Right atrium auricular region (tissue), 2 donors: ENCODE measurements at regions not wholly inside any gene's neighbourhood (a gene's known extent, or its start where the extent isn't known, plus 50 kb on each side); places are given as distances from the start of the nearest gene placed in this dataset.
"Not testable (repeated sequence)": the region's sequence is repeated elsewhere in the genome, so short reads cannot be mapped to it uniquely, and the experiment has no call there.

Source experiments
- DNase-seq: peaks from one replicate; pipeline ENCODE4 v3.0.0-alpha.2; 2019; ENCODE audit warnings: low spot score
- H3K27ac ChIP-seq, 2 donors: fragments of 200-600 bp; sonication (generic); 1 replicate in 1 of 2; 2 replicates in 1 of 2; pipeline ENCODE4 v1.5.1; 2016 to 2019
- H3K27me3 ChIP-seq, 2 donors: fragments of 200-600 bp; sonication (generic); one replicate each; pipeline versions ENCODE4 v1.5.1 to v1.6.0; 2017 to 2019
- H3K36me3 ChIP-seq: fragments of 200-600 bp; sonication (generic); one replicate; pipeline ENCODE4 v1.5.1; 2016
- H3K4me1 ChIP-seq, 2 donors: fragments of 200-600 bp; sonication (generic); one replicate each; pipeline versions ENCODE4 v1.5.1 to v1.6.0; 2017 to 2019
- H3K4me3 ChIP-seq, 2 donors: fragments of 200-600 bp; sonication (generic); 1 replicate in 1 of 2; 2 replicates in 1 of 2; pipeline ENCODE4 v1.5.1; 2017 to 2019; ENCODE audit warnings: mild to moderate bottlenecking in 1 of 2, moderate library complexity in 1 of 2
- H3K9me3 ChIP-seq, 2 donors: fragments of 200-600 bp; sonication (generic); one replicate each; pipeline ENCODE4 v1.5.1; 2019
- TF ChIP-seq, protein P1 (sequence below), 2 donors: fragments of 200-600 bp; sonication (generic); IDR thresholded peaks; one replicate each; pipeline ENCODE4 v1.5.1; 2019; ENCODE audit warnings: antibody characterized with exemption in 2 of 2

DNA sequence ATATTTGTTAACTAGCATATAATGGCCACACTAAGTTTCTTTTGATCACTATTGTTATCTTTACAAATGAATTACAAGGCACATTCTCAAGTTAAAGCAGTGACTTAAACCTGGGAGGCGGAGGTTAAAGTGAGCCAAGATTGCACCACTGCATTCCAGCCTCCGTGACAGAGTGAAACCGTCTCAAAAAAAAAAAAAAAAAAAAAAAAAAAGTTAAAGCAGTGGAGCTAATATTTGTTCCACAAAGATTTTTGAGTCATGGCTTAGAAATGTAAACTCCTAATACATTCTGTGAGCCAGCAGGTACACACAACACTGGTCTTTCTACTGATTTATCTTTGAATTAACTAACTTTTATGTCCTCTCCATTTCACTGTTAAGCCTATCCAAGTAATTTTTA, 221.7 kb upstream of the HTR1E start:
- DNase-seq = no peak
- Histone ChIP-seq H3K4me1 (no peaks in the 10 kb centered on the region), H3K4me3 (no peak overlapping the region), H3K36me3 (no peaks in the 10 kb centered on the region), H3K27me3 (no peaks in the 10 kb centered on the region), H3K9me3 (no peaks in the 10 kb centered on the region), H3K27ac (no peak overlapping the region)
- TF ChIP-seq, protein P1, sequence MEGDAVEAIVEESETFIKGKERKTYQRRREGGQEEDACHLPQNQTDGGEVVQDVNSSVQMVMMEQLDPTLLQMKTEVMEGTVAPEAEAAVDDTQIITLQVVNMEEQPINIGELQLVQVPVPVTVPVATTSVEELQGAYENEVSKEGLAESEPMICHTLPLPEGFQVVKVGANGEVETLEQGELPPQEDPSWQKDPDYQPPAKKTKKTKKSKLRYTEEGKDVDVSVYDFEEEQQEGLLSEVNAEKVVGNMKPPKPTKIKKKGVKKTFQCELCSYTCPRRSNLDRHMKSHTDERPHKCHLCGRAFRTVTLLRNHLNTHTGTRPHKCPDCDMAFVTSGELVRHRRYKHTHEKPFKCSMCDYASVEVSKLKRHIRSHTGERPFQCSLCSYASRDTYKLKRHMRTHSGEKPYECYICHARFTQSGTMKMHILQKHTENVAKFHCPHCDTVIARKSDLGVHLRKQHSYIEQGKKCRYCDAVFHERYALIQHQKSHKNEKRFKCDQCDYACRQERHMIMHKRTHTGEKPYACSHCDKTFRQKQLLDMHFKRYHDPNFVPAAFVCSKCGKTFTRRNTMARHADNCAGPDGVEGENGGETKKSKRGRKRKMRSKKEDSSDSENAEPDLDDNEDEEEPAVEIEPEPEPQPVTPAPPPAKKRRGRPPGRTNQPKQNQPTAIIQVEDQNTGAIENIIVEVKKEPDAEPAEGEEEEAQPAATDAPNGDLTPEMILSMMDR (IDR thresholded peaks at IDR 0.05) = no peak

DNA sequence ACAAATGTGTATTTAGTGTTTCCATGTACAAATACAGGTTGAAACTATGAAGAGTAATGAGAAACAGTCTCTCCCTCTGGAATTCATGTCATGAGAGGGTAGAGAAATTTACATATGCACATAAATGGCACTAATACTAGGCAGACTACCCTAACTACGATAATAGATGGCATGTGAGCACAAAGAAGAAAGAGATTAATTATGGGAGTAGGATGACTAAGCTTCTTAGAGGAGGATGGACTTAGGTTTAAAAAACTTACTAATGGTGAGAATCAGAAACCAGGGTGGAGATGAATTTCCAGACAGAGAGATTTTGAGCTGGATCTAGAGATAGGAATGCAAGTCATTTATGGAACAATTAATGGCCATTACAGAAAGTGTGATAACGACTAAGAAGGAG, 225.3 kb upstream of the HTR1E start:
- Histone ChIP-seq H3K27ac (no peak overlapping the region), H3K4me1 (no peaks in the 10 kb centered on the region), H3K9me3 (no peaks in the 10 kb centered on the region), H3K27me3 (no peaks in the 10 kb centered on the region), H3K36me3 (no peaks in the 10 kb centered on the region), H3K4me3 (no peak overlapping the region)
- TF ChIP-seq, protein P1 (IDR thresholded peaks at IDR 0.05) = no peak
- no peak for DNase-seq

DNA sequence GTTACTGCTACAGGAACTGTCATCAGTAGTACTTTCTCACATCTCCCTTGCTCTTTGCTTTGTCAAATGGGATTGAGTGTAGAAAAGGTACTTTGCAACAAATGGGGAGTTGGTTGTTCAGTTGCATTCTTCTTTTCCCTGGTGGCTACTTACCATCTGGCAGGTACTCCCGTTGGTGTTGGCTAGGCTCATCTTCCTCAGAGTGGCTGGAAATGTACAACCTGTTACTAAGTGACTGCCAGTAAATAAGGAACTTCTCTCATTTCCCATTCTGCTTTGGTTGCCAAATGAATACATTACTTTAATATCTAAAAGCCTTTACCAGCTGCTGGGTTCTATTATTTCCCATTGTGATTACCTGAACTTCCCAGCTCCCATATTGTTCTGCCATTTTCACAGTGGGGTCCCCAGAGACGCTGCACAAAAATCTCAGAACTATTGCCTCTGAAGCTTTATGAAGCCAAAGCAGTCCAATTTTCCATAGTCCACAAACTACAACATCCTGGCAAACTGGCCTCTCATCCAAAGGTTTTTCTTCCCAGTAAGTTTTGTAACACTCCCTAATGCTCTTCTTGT, 229.7 kb upstream of the HTR1E start:
- no peak for DNase-seq

DNA sequence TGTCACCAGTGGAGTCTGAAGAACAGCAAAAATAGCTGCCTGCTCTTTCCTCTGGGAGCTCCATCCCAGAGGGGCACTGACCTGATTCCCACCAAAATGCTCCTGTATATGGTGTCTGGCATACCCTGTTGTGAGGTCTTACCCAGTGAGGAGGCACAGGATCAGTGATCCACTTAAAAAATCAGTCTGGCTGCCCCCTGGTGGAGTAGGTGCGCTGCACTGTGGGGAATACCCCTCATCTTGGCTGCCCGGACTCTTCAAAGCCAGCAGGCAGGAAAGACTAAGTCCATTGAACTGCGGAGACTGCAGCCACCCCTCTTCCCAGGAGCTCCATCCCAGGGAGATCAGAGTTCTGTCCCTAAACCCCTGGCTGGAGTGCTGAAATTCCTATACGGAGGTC, 230.9 kb upstream of the HTR1E start:
- Histone ChIP-seq H3K4me1 (no peaks in the 10 kb centered on the region), H3K36me3 (no peaks in the 10 kb centered on the region), H3K27ac (no peak overlapping the region), H3K27me3 (no peaks in the 10 kb centered on the region), H3K4me3 (no peak overlapping the region), H3K9me3 (no peaks in the 10 kb centered on the region)
- no peak for DNase-seq
- TF ChIP-seq, protein P1 (IDR thresholded peaks at IDR 0.05) = no peak

More for the DNA sequence above, 229.7 kb upstream of the HTR1E start:
- TF ChIP-seq, protein P1 (IDR thresholded peaks at IDR 0.05) = no peak
- Histone ChIP-seq H3K4me1 (no peaks in the 10 kb centered on the region), H3K27ac (no peak overlapping the region), H3K9me3 (no peaks in the 10 kb centered on the region), H3K36me3 (no peaks in the 10 kb centered on the region), H3K4me3 (no peak overlapping the region), H3K27me3 (no peaks in the 10 kb centered on the region)

DNA sequence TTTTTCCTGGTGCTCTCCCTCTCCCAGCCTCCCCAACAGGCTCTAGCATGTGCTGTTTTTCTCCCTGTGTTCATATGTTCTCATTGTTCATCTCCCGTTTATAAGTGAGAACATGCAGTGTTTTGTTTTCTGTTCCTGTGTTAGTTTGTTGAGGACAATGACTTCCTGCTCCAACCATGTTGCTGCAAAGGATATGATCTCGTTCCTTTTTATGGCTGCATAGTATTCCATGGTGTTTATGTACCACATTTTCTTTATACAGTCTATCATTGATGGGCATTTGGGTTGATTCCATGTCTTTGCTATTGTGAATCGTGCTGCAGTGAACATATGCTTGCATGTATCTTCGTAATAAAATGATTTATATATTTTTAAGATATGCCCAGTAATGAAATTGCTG, 236.1 kb upstream of the HTR1E start:
- not testable (repeated sequence) for H3K4me3 ChIP-seq, H3K27me3 ChIP-seq, H3K9me3 ChIP-seq, H3K27ac ChIP-seq, H3K4me1 ChIP-seq, DNase-seq, H3K36me3 ChIP-seq

DNA sequence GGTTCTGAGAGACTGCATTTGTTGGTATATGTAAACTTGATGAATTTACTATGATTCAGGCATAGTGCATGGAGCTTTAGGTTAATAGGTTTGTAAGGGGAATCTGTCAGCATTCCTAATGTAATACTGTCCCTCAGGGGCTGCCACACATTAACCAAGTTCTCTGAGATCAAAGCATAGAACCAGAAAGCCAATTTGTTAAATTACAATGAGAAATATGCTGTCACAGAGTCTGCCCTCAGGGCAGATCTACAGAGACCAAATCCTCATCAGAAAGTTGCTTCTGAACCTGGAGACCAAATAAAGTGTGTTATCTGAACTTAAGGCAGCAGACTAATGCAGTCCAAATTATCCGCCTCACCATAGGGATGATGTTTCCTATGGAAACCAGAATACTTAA, 250.8 kb upstream of the HTR1E start:
- Histone ChIP-seq H3K36me3 (no peaks in the 10 kb centered on the region), H3K4me1 (no peaks in the 10 kb centered on the region), H3K27ac (no peak overlapping the region), H3K4me3 (no peak overlapping the region), H3K9me3 (no peaks in the 10 kb centered on the region), H3K27me3 (no peaks in the 10 kb centered on the region)
- TF ChIP-seq, protein P1 (IDR thresholded peaks at IDR 0.05) = no peak
- no peak for DNase-seq
